SW 1271 (cell line): ENCODE measurements at regions not wholly inside any gene's neighbourhood (a gene's known extent, or its start where the extent isn't known, plus 50 kb on each side); places are given as distances from the start of the nearest gene placed in this dataset.
"Not testable (repeated sequence)": the region's sequence is repeated elsewhere in the genome, so short reads cannot be mapped to it uniquely, and the experiment has no call there.

Source experiments
- DNase-seq, 2 experiments: peaks; one replicate each; lab custom pipeline; 2025; lab: John Stamatoyannopoulos, UW

DNA sequence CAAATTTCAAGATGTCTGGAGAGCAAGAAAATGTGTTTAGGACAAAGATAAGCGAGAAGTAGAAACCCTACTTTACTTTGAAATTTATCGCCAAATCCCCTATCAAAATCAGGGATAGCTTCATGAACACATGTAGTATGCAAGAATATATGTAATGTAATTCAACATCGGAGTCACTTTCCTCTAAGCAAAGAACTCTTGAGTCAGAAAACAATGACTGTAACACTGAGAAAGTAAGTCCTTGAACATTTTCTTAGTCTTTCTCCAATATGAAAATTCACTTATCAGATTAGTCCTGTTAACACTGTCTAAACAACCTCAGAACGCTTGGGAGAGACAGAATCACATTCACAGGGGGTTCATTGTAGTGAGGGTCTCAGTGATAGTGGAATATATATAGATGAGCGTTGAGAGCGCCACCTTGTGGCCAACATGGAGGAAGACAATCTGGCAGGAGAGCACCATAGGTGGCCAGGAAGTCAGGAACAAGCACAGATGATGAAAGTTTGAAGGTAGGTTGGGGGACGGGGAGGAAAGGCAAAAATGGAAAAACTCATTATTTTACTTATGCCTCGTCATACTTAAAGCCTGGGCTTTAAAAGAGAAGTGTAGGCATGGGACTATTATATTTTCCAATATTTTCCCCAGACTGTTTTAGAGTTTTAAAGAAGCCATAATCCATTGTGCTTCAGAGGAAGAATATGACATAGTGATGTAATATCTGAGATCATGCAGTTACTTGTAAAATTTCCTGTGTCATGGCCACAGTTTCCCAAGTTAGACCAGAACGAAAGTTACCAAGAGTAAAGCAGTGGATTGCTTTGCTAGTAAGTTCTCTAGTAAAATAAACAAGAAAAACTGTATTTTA is 115.5 kb upstream of the GNAI1 start:
- peak in 1 of 2 experiments; percentile 44 for DNase-seq

DNA sequence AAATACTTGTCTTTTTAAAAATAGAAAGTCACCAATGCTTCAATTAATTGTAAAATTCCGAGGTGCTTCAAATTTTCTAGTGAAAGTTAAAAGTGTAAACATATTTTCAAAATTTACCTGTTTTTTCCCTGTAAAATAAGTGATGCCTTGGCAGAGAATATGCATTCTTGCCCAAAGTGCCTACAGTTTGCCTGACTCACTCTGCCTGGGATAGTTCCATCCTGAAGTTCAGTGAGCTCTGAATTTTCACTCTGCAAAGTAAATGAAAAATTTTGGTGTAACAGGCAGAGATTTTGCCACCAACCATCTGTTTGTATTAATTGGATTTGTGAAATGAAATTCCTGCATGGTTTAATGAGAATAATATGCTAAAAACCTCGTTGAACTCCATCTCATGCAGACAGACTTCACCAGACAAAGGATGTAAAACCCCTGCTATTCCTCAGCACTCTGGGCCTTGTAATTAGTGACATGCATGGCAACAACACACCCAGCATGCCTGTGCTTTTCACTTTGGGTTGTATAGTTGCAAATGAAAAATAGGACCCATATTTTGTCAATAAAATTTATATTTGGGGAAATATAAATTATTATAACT is 117.4 kb upstream of the GNAI1 start:
- no peak for DNase-seq

DNA sequence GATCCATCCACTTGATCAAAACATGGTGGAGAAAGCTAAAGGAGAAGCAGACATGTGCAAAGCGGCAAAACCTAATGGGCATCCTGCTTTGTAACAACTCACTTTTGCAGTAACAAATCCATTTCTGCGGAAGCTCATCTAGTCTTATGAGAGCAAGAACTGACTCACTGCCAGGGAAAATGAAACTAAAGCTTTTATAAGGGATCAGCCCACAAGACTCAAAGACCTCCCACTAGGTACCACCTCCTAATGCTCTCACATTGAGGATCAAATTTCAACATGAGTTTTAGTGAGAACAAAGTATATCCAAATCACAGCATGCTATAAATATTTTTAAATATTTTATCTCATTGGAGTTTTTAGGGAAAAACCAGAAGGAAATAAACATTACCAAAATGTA is 120.1 kb upstream of the GNAI1 start:
- no peak for DNase-seq

DNA sequence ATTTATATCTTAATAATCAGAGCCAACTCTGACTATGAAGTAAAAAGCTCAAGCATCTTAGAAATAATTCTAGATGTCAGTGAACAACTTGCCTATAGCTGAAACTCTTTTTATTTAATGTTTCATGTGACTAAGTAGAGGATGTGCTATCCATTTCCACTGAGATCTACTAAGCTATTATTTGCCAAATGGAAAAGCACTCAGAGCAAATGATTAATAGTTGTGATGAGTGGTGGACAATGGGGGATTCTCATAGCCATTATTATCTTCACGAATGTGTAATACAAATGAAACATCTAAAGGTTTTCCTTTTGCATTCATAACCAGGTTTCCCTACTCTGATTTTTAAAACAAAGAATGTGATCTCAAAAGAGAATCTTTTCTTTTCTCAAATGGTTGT is 126.6 kb upstream of the GNAI1 start:
- no peak for DNase-seq

DNA sequence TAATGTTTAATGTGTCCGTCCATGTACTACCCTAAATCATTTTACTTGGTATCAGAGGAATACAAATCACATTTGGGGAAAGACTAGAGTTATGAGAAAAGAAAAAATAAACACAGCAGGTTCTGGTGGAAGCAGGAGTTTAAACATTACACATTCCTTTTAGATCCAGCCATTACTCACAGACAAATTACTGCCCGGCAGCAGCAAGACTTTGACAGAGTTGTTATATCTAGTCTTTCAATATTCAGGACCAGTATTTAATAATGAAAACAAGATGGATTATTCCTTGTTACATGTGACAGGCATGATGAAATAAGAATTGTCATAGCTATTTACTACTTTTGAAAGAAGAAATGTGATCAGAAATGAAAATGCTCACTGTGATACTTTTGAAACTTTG is 131.8 kb upstream of the GNAI1 start:
- DNase-seq, result no peak

DNA sequence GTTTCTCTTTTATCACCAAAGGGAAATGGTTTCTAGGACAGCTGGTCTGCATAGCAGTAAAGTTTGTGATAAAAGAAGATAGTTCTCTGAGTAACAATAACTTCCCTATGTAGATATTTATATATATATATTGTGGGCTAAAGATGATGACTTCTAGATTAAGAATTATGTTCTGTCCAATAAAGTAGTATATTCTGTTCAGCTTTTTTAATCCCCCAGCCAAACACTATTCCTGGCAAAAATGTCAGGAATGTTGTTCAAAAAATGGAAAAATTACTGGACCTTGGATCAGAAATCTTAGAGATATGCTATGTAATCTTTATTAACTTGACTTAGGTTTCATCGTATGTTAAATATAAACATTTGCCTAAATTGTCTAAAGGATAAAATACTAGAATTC is 136.3 kb upstream of the GNAI1 start:
- DNase-seq, result no peak

DNA sequence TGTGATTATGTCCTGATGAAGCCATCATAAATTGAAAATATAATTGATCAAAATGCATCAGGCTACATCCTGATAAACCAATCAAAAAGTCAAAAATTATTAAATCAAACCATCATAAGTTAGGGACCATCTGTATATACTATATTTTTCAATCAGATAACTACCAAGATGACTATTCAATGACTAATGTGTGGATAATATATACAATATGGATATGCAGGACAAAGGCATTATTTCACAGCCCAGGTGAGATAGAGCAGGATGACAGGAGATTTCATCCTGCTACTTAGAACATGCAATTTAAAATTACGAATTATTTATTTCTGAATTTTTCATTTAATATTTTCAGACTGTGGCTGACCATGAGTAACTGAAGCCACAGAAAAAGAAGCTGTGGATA is 137.3 kb upstream of the GNAI1 start:
- DNase-seq, result no peak

DNA sequence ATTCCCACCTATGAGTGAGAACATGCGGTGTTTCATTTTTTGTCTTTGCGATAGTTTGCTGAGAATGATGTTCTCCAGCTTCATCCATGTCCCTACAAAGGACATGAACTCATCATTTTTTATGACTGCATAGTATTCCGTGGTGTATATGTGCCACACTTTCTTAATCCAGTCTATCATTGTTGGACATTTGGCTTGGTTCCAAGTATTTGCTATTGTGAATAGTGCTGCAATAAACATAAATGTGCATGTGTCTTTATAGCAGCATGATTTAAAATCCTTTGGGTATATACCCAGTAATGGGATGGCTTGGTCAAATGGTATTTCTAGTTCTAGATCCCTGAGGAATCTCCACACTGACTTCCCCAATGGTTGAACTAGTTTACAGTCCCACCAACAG is 138.9 kb upstream of the GNAI1 start:
- not testable (repeated sequence) for DNase-seq

DNA sequence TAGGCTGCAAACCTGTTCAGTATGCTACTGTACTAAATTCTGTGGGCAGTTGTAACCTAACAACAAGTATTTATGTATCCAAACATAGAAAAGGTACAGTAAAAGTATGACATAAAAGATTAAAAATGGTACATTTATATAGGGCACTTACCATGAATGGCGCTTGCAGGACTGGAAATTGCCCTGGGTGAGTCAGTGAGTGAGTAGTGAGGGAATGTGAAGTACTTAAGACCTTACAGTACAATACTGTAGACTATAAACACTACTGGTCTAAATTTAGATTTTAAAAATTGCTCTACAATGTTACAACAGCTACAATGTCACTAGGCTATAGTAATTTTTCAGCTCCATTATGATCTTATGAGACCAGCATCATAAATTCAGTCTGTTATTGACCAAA is 146.0 kb upstream of the GNAI1 start:
- DNase-seq, result no peak

DNA sequence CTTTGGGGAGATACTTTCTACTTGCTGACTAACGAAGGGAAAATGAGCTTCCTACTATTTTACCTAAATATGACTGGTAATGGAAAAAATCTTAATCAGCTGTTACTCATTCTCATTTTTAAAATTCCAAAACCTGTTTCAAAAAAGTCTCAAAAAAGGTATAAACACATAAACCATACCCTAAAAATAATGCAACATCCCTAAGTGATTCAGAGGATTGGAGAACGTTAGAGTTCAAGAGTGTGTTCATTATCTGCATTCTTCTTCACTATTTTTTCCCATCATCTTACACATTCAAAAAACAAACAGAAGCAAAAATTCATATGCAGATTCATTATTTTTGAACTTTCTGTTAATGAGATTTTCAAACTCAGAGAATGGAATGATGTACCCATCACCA is 150.4 kb upstream of the GNAI1 start:
- DNase-seq, result no peak

DNA sequence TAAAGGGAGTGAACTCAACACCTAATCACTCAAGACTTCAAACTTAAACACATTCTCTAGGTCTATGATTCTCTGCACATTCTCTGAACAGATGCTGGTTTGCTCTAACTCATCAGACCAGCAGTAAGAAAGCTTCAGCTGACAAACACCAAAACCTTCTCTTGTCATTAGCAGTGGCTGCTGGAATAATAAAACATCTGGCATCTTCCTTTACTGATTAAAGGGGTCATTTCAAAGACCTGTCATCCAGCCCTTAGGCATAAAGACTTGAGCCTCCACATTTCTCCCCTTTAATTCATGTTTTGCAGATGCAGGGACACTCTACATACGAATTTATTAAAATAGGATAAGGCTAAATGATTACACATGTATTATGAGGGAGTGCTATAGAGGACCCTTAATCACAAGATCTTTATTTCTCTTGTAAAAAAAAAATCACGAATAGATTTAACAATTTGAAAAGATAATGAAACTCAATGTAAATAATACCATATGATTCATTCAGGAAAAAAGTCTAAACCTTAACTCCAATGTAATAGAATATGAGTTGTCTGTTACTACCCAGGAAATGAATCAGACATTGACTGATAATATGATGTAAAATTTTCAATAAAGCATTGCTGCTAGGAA is 152.4 kb upstream of the GNAI1 start:
- no peak for DNase-seq

DNA sequence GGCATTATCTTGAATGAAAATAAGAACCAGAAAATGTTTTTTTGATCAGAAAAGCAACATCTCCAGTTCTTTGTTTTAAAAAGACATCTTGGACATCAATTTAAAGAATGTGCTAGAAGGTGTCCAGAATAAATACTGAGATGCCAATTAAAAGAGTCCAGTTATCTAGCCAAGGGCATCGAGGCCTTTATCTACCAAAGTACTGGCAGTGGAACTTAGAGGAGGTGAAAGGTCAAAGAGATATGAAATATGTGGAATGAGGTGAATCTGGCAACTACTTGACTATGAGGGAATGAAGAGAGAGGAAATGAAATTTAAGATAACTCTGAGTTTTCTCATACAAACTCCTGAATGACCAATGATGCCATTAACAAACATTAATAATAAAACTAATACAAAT is 154.3 kb upstream of the GNAI1 start:
- no peak for DNase-seq

DNA sequence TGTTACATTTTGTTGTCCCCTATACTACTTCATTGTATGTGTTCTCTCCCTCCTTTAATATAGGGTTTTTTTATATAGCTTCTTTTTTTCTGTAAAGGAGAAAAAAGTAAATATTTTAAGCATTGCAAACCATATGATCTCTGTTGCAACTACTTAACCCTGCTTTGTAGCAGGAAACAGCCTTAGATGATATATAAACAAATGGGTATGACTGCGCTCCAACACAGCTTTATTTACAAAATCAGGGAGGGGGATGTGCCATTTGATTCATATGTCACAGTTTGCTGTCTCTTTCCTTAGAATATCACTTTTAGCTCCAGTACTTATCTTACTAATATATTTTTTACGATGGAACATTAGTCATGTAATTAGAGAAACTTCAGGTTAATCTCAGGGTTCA is 155.2 kb upstream of the GNAI1 start:
- no peak for DNase-seq

DNA sequence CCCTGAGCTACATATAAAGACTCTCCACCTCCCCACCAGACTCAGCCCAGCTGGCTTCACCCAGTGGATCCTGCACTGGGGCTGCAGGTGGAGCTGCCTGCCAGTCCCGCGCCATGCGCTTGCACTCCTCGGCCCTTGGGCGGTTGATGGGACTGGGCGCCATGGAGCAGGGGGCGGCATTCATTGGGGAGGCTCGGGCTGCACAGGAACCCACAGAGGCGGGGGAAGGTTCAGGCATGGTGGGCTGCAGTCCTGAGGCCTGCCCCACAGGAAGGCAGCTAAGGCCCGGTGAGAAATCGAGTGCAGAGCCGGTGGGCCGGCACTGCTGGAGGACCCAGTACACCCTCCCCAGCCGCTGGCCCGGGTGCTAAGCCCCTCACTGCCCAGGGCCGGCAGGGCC is 157.2 kb upstream of the GNAI1 start:
- DNase-seq, result no peak

DNA sequence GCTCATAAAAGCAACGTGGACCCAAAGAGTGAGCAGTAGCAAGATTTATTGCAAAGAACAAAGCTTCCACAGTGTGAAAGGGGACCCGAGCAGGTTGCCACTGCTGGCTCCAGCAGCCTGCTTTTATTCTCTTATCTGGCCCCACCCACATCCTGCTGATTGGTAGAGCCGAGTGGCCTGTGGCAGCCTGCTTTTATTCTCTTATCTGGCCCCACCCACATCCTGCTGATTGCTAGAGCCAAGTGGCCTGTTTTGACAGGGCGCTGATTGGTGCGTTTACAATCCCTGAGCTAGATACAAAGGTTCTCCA is 158.0 kb upstream of the GNAI1 start:
- DNase-seq, result not testable (repeated sequence)

DNA sequence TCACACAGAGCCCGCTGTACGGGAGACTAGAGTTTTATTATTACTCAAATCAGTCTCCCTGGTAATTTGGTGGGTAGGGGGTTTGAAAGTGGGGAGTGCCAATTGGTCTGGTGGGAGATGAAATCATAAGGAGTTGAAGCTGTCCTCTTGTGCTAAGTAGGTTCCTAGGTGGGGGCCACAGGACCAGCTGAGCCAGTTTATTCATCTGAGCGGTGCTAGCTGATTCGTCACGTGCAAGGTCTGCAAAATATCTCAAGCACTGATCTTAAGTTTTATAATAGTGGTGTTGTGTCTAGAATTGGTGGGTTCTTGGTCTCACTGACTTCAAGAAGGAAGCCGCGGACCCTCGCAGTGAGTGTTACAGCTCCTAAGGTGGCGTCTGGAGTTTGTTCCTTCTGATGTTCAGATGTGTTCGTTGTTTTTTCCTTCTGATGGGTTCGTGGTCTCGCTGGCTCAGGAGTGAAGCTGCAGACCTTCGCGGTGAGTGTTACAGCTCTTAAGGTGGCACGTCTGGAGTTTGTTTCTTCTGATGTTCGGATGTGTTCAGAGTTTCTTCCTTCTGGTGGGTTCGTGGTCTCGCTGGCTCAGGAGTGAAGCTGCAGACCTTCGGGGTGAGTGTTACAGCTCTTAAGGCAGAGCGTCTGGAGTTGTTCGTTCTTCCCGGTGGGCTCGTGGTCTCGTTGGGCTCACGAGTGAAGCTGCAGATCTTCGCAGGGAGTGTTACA is 158.5 kb upstream of the GNAI1 start:
- DNase-seq, result not testable (repeated sequence)

DNA sequence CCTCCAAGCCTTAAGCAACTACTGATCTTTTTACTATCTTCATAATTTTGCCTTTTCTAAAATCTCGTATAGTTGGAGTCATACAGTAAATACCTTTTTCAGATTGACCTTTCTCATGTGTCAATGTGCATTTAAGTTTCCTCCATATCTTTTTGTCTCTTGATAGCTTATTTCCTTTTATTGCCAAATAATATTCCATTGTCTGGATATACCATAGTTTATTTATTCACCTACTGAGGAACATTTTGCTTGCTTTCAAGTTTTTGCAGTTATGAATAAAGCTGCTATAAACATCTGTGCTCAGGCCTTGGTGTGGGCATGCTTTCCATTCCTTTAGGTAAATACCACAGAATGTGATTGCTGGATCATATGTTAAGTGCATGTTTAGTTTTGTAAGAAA is 161.2 kb upstream of the GNAI1 start:
- no peak for DNase-seq

DNA sequence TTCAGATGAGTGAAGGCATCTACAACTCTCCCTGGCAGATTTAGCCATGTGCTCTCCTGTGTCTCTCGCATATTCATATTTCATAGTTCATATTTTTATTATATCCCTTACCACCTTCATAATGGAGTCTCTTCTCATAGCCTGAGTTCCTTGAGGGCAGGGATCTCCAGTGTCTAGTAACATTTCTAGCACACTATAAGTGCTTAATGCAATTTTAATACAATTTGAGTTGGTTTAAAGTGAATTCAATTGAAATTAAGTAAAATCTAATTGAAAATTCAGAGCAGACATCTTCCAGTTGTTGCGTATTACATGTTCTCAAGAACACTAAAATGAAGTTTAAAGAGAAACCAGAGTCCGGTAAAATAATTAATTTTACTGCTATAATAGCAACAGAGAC is 163.6 kb upstream of the GNAI1 start:
- DNase-seq, result no peak

DNA sequence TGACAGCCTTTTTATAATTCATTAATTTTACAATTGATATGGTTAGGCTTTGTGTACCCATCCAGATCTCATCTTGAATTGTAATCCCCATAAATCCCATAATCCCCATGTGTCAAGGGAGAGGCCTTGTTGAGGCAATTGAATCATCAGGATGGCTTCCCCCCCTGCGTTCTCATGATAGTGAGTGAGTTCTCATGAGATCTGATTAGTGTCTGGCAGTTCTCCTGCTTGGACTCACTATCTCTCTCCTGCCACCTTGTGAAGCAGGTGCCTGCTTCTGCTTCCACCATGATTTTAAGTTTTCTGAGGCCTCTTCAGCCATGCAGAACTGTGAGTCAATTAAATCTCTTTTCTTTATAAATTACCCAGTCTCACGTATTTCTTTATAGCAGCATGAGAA is 165.7 kb upstream of the GNAI1 start:
- DNase-seq, result no peak

DNA sequence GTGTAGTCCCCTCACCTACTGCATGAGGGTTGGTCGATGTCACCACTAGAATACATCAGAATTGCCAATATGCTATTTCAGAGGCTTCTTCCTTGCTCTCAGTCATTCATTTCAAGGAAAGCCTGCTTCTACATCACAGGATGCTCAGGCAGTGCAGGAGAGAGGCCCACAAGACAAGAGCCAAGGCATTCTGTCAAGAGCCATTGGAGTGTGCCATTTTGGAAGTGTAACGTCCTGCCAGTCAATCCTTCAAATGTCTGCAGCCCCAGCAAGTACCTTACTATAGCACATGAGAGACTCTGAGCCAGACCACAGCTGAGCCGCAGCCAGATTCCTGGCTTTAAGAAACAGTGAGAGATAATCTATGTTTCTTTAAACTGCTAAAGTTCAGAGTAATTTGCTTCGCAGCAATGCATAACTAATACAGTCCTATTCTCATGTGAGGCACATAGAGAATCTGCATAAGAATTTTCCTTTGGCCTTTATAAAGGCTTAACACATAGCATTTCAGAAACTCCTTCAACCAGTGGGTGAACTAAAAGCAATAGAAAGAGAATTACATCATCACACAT is 166.5 kb upstream of the GNAI1 start:
- no peak for DNase-seq

DNA sequence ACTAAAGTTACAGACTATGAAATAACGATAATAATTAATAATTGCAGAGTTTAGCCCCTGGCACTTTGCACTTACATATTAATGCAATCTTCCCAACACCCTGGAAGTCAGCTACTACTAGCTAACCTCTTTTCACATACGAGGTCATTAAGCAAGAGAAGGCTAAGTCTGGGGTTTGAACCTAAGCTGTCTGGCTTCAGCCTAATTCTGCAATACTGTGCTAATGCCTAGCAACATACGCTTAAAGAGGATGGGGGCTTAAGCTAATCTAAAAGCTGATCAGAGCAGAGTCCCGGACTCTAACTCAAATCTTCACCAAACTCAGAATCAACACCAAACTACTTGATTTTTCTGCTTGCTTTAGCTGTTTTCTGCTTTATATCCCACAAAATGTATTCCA is 168.7 kb upstream of the GNAI1 start:
- DNase-seq, result no peak

DNA sequence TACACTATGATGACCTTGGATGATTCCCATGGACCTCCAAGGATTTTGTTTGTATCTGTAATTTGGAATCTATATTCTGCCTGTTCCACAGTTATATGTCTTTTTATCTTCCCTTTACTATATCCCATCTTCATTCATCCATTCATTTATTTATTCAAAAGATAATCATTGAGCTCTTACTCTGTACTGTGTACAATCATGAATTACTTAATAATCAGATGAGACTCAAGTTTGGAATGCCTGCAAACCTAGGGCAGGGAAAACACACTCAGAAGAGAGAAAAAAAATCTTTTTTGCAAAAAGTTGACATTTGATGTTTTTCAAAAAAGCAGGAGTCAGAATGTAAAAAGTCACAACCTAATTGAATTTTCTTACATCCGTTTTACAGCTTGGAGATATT is 170.2 kb upstream of the GNAI1 start:
- no peak for DNase-seq

DNA sequence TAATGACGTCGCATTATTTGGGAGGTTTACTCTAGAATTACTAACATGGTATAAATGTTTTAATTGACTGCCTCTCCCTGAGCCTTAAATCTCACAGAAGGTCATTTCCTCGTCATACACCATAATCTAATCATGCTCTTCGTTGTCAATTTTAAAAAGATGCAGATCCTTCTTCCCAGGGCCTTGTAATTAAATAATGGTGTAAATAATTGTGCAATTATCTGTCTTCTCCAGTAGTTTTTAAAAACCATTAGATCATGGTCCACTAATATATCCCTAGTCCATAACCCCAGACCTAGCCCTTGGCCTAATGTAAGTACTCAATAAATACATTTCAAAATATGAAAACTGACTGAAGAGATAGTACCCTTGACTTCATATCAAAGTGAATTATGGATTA is 181.5 kb upstream of the GNAI1 start:
- DNase-seq, result no peak
